Kidney (tissue), 13 donors: ENCODE measurements at regions not wholly inside any gene's neighbourhood (a gene's known extent, or its start where the extent isn't known, plus 50 kb on each side); places are given as distances from the start of the nearest gene placed in this dataset.

Source experiments
- DNase-seq, 5 donors: peaks; one replicate each; pipeline ENCODE4 v3.0.0-alpha.2; 2013 to 2020
- FAIRE-seq: peaks from 2 replicates; lab custom pipeline; 2012; peaks lifted over from hg19 to GRCh38; lab: Jason Lieb, UNC
- H3K27ac ChIP-seq, 2 donors: one replicate each; pipeline ENCODE4 v1.7.0; 2013; ENCODE audit warnings: low read depth in 2 of 2, low read length in 2 of 2, inconsistent platforms in 1 of 2
- H3K27me3 ChIP-seq: one replicate; pipeline ENCODE4 v1.7.1; 2013; ENCODE audit warnings: low read length, inconsistent platforms; ENCODE audit not compliant: control insufficient read depth, insufficient read depth
- H3K36me3 ChIP-seq, 3 donors: one replicate each; pipeline versions ENCODE4 v1.7.0 to v1.7.1; 2013; ENCODE audit warnings: low read length in 3 of 3, control low read depth in 1 of 3, inconsistent platforms in 1 of 3; ENCODE audit not compliant: insufficient read depth in 3 of 3, control insufficient read depth in 2 of 3
- H3K4me1 ChIP-seq, 3 donors: one replicate each; pipeline versions ENCODE4 v1.7.0 to v1.7.1; 2013; ENCODE audit warnings: low read length in 3 of 3, inconsistent platforms in 1 of 3, low read depth in 1 of 3; ENCODE audit not compliant: control insufficient read depth in 2 of 3, insufficient read depth in 2 of 3
- H3K4me3 ChIP-seq, 3 donors: one replicate each; pipeline versions ENCODE4 v1.7.0 to v1.8.1; 2013; ENCODE audit warnings: low read length in 3 of 3, control low read depth in 1 of 3, inconsistent platforms in 1 of 3
- H3K9ac ChIP-seq, 3 donors: one replicate each; pipeline versions ENCODE4 v1.7.0 to v1.7.1; 2013; ENCODE audit warnings: low read length in 3 of 3, control low read depth in 1 of 3, inconsistent platforms in 1 of 3
- H3K9me3 ChIP-seq, 3 donors: one replicate each; pipeline versions ENCODE4 v1.7.0 to v1.7.1; 2013; ENCODE audit warnings: low read length in 3 of 3, control low read depth in 1 of 3, inconsistent platforms in 1 of 3; ENCODE audit not compliant: control insufficient read depth in 2 of 3, insufficient read depth in 1 of 3
- intact Hi-C: fragments of 100-400 bp; cut with DNase I; formaldehyde crosslinking; loops from one replicate; pipeline ENCODE4 v1.11.1; 2022
- TF ChIP-seq, protein P1 (sequence below): IDR thresholded peaks from 3 replicates; pipeline ENCODE4 v1.5.1; 2012; ENCODE audit warnings: mild to moderate bottlenecking, moderate library complexity, borderline replicate concordance; ENCODE audit not compliant: insufficient read depth; ENCODE audit errors: extremely low read depth
- donor health status: control.
- donor health status: control.
- donor health status: control.
- donor health status: control.
- donor health status: control.
- donor health status: DM: yes; HTN: yes; CAD: no.
- donor health status: Normal renal cell carcinoma (clear cell type).

DNA sequence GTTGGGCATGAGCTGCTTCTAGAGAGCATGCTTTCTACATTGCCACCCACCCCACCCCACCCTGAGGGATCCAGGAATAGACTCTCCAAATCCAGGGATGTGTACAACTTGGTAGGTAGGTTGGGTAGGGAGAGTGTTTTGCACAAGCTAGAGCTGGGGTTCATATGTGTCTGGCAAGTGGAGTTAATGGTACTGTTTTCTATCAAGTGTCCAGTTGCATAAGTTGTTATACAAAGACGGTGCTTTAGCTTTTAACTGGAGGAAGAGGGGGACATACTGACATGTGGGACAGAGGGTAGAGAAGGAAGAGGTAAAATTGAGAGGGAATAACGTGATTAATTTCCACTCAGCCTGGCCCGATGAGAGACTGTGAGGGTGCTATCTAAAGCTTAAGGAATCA is 51.0 kb upstream of the TNC start:
- no peaks in the 10 kb centered on the region for H3K4me1 ChIP-seq
- DNase-seq (no peak), FAIRE-seq (no peak)
- no peaks in the 10 kb centered on the region for H3K27me3 ChIP-seq
- H3K9me3 ChIP-seq = no peaks in the 10 kb centered on the region
- no peak overlapping the region for H3K9ac ChIP-seq
- H3K36me3 ChIP-seq = no peaks in the 10 kb centered on the region
- H3K4me3 ChIP-seq = no peak overlapping the region
- TF ChIP-seq, protein P1, sequence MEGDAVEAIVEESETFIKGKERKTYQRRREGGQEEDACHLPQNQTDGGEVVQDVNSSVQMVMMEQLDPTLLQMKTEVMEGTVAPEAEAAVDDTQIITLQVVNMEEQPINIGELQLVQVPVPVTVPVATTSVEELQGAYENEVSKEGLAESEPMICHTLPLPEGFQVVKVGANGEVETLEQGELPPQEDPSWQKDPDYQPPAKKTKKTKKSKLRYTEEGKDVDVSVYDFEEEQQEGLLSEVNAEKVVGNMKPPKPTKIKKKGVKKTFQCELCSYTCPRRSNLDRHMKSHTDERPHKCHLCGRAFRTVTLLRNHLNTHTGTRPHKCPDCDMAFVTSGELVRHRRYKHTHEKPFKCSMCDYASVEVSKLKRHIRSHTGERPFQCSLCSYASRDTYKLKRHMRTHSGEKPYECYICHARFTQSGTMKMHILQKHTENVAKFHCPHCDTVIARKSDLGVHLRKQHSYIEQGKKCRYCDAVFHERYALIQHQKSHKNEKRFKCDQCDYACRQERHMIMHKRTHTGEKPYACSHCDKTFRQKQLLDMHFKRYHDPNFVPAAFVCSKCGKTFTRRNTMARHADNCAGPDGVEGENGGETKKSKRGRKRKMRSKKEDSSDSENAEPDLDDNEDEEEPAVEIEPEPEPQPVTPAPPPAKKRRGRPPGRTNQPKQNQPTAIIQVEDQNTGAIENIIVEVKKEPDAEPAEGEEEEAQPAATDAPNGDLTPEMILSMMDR = no peak
- no peak overlapping the region for H3K27ac ChIP-seq
- intact Hi-C loops = no loop called here

DNA sequence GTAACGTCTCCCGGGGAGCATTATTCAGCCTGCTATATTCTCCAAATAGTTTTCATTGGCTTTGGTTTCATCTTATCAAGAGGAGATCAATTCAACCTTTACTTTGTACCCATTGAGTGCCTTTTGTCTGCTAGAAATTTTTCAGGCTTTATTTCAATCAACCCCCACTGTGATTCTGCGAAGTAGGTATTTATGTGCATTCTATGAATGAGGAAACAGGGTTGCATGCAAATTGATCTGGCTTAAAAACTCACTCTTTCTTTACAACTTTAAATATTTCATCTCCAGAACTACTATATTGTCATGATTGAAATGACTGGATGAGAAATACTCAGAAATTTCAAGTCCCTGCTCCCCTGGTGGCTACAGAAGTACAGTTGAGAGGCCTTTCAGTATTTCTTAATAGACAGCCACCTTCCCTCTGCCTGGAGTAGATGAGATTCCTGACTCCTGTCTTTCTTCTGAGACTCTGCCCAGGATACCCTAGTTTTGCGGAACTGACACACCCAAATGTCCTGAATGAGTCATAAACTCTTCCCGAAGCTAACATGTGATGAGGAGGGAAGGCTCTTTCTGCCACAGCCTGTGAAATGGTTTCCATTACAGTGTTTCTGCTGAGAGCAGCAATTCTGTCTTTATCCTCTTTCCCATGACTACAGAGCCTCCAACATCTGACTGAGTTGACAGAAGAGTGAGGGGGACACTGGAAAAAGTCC is 52.6 kb upstream of the TNC start:
- no peak for FAIRE-seq
- intact Hi-C loops = no loop called here
- Histone ChIP-seq H3K4me1 (no peaks in the 10 kb centered on the region), H3K27me3 (no peaks in the 10 kb centered on the region), H3K9ac (no peak overlapping the region), H3K4me3 (no peak overlapping the region), H3K27ac (no peak overlapping the region), H3K9me3 (no peaks in the 10 kb centered on the region), H3K36me3 (no peaks in the 10 kb centered on the region)
- TF ChIP-seq, protein P1 = no peak
- no peak for DNase-seq

DNA sequence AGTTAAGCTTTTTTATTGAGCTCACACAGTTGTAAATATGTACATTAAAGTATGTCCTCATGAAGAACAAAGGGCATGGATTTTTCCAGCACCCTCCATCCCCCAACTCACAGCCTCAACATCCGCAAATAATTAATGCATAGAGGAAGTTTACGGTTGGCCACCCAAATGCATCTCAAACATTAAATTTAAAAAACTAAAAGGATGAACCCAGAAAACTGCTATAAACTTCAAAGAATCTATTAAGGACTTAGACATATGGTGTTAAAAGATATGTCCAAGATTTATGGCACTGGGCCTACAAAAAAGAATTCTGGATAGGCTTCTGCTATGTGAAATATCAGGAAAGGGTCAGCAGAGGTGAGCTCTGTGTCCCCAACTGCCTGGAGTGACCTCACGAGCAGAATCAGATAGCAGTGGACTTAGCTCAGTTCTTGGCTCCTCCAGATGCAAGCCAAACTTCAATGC is 54.0 kb upstream of the TNC start:
- DNase-seq (peak in 3 of 5 donors; percentile 26 to 92 (median 66)), FAIRE-seq (no peak)
- H3K36me3 ChIP-seq = no peaks in the 10 kb centered on the region
- intact Hi-C loops = no loop called here
- H3K4me1 ChIP-seq = no peaks in the 10 kb centered on the region
- H3K9ac ChIP-seq = no peak overlapping the region
- TF ChIP-seq, protein P1 = no peak
- no peak overlapping the region for H3K4me3 ChIP-seq
- H3K27me3 ChIP-seq = no peaks in the 10 kb centered on the region
- H3K9me3 ChIP-seq = no peaks in the 10 kb centered on the region
- H3K27ac ChIP-seq = no peak overlapping the region

DNA sequence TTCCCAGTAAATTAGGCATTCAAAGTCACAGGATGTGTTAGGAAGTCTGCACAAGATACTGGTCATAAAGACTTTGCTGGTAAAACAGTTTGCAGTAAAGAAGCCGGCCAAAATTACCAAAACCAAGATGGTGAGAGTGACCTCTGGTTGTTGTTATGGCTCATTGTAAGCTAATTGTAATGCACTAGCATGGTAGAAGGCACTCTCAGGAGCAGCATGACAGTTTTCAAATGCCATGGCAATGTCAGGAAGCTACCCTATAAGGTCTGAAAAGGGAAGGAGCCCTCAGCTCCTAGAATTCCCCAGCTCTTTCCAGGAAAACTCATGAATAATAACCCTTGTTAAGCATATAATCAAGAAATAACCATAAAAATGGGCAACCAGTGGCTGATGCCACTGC is 64.3 kb upstream of the TNC start:
- Histone ChIP-seq H3K4me3 (no peak overlapping the region), H3K9me3 (no peaks in the 10 kb centered on the region), H3K27me3 (no peaks in the 10 kb centered on the region), H3K36me3 (no peaks in the 10 kb centered on the region), H3K4me1 (no peaks in the 10 kb centered on the region), H3K9ac (no peak overlapping the region), H3K27ac (no peak overlapping the region)
- intact Hi-C loops = no loop called here
- no peak for FAIRE-seq
- no peak for DNase-seq
- TF ChIP-seq, protein P1 = no peak
